AG04450 (cell line): ENCODE measurements at regions not wholly inside any gene's neighbourhood (a gene's known extent, or its start where the extent isn't known, plus 50 kb on each side); places are given as distances from the start of the nearest gene placed in this dataset.

Source experiments
- CTCF ChIA-PET: fragments of 300-600, 350-600 bp; formaldehyde crosslinking; extraction: SDS; loops from one replicate; lab custom pipeline; 2022; ENCODE audit warnings: antibody characterized with exemption, inconsistent platforms; lab: Charles Lee
- POLR2A ChIA-PET: fragments of 350-600 bp; formaldehyde crosslinking; extraction: SDS; loops from one replicate; lab custom pipeline; 2021; ENCODE audit warnings: antibody characterized with exemption, inconsistent platforms; lab: Yijun Ruan, JAX
- DNase-seq: peaks from one replicate; pipeline ENCODE4 v3.0.0-alpha.2; 2011; ENCODE audit warnings: low read depth, low spot score
- H3K27ac ChIP-seq: one replicate; pipeline ENCODE4 v1.5.1; 2012; ENCODE audit warnings: low read depth, low read length, control low read depth
- H3K27me3 ChIP-seq: one replicate; pipeline ENCODE4 v1.6.0; 2012; ENCODE audit warnings: low read length; ENCODE audit not compliant: control insufficient read depth, insufficient read depth
- H3K4me3 ChIP-seq: 2 replicates; pipeline ENCODE4 v1.5.1; 2011; ENCODE audit warnings: mild to moderate bottlenecking, low read depth, low read length, control low read depth
- H3K9me3 ChIP-seq: 2 replicates; pipeline ENCODE4 v1.5.1; 2012; ENCODE audit warnings: low read length; ENCODE audit not compliant: control insufficient read depth, insufficient read depth
- CTCF ChIP-seq: IDR thresholded peaks from 2 replicates; pipeline ENCODE4 v1.5.1; 2011; ENCODE audit warnings: low read depth, low read length, control low read depth, inconsistent platforms

GRCh38 chrX:116342903-116343302, 93.5 kb upstream of the SLC6A14 start:
- no peaks in the 10 kb centered on the region for H3K9me3 ChIP-seq
- no peak for DNase-seq
- CTCF ChIA-PET, result interaction anchor here (0.6 kb wide), 1 partner anchor 1589 kb away, joined by 3 read pairs; no protein-coding TSS in a partner anchor
- no peaks in the 10 kb centered on the region for H3K27me3 ChIP-seq
- POLR2A ChIA-PET, result no interaction called here
- H3K4me3 ChIP-seq, result no peak overlapping the region
- H3K27ac ChIP-seq, result no peak overlapping the region
- no peak for TF ChIP-seq CTCF

GRCh38 chrX:116345958-116346357, 90.4 kb upstream of the SLC6A14 start:
- Histone ChIP-seq H3K27me3 (no peaks in the 10 kb centered on the region), H3K4me3 (no peak overlapping the region), H3K9me3 (no peaks in the 10 kb centered on the region), H3K27ac (no peak overlapping the region)
- POLR2A ChIA-PET, result no interaction called here
- CTCF ChIA-PET, result no interaction called here
- no peak for DNase-seq
- no peak for TF ChIP-seq CTCF

- Histone ChIP-seq H3K9me3 (no peaks in the 10 kb centered on the region), H3K27ac (no peak overlapping the region), H3K4me3 (no peak overlapping the region), H3K27me3 (no peaks in the 10 kb centered on the region)
- no peak for DNase-seq
- no peak for TF ChIP-seq CTCF
- ChIA-PET POLR2A (no interaction called here), CTCF (no interaction called here)
Observed at GRCh38 chrX:116357329-116357728, 79.1 kb upstream of the SLC6A14 start.

- POLR2A ChIA-PET, result no interaction called here
Observed at GRCh38 chrX:116378961-116379360, 57.4 kb upstream of the SLC6A14 start.

DNA sequence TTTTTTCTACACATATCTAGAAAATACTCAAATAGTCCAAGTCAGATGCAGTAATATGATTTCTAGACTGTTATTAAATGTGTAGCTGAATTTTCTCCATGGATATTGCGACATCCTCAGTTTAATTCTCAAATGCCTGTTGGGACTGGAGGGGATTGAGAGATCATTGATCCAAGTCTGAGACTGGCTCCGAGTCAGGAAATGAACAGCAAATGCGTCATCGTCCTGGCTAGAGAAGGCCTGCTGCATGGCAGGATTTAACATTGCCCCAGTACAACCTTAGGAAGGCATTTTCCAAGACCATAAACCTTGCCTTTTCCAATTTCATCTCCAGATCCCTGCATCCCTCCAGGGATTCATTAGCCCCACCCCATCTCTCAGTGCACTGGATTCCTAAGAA, 56.6 kb upstream of the SLC6A14 start:
- ChIA-PET CTCF (no interaction called here), POLR2A (no interaction called here)
- no peak for TF ChIP-seq CTCF
- H3K27ac ChIP-seq, result no peak overlapping the region
- no peak for DNase-seq
- H3K9me3 ChIP-seq, result no peaks in the 10 kb centered on the region
- H3K4me3 ChIP-seq, result no peak overlapping the region
- H3K27me3 ChIP-seq, result no peaks in the 10 kb centered on the region

More at GRCh38 chrX:116378961-116379360, 57.4 kb upstream of the SLC6A14 start:
- Histone ChIP-seq H3K27ac (no peak overlapping the region), H3K4me3 (no peak overlapping the region), H3K27me3 (no peaks in the 10 kb centered on the region), H3K9me3 (no peaks in the 10 kb centered on the region)
- no peak for DNase-seq
- CTCF ChIA-PET, result no interaction called here
- TF ChIP-seq CTCF, result no peak
